GM18867 (cell line): ENCODE measurements at regions not wholly inside any gene's neighbourhood (a gene's known extent, or its start where the extent isn't known, plus 50 kb on each side); places are given as distances from the start of the nearest gene placed in this dataset.
"Not testable (repeated sequence)": the region's sequence is repeated elsewhere in the genome, so short reads cannot be mapped to it uniquely, and the experiment has no call there.

Source experiments
- ATAC-seq: cut with Tn5 transposase; IDR thresholded peaks from one replicate; pipeline ENCODE4 v1.9.1; 2021; ENCODE audit warnings: mild to moderate bottlenecking, moderate library complexity; ENCODE audit not compliant: unreplicated experiment

- no peak for ATAC-seq
These were observed 129.1 kb downstream of the TNFRSF21 start for GRCh38 chr6:47180633-47181032.

- no peak for ATAC-seq
These were observed 130.4 kb downstream of the TNFRSF21 start for GRCh38 chr6:47179286-47179685.

GRCh38 chr6:47175656-47176055 is 133.5 kb upstream of the ADGRF1 start:
- no peak for ATAC-seq

GRCh38 chr6:47174502-47175023 is 132.4 kb upstream of the ADGRF1 start:
- no peak for ATAC-seq

GRCh38 chr6:47174063-47174462 is 131.9 kb upstream of the ADGRF1 start:
- not testable (repeated sequence) for ATAC-seq

- not testable (repeated sequence) for ATAC-seq
These were observed 131.0 kb upstream of the ADGRF1 start for GRCh38 chr6:47173145-47173544.

GRCh38 chr6:47170617-47170947 is 128.4 kb upstream of the ADGRF1 start:
- ATAC-seq, result no peak

GRCh38 chr6:47169785-47170616 is 127.9 kb upstream of the ADGRF1 start:
- no peak for ATAC-seq

- ATAC-seq, result no peak
These were observed 126.0 kb upstream of the ADGRF1 start for GRCh38 chr6:47168180-47168579.

- peak; percentile 86 for ATAC-seq
These were observed 123.8 kb upstream of the ADGRF1 start for GRCh38 chr6:47165918-47166317.

- ATAC-seq, result no peak
These were observed 122.7 kb upstream of the ADGRF1 start for GRCh38 chr6:47164877-47165276.

- peak; percentile 59 for ATAC-seq
These were observed 121.4 kb upstream of the ADGRF1 start for GRCh38 chr6:47163536-47163935.

- no peak for ATAC-seq
These were observed 120.7 kb upstream of the ADGRF1 start for GRCh38 chr6:47162793-47163192.

GRCh38 chr6:47162231-47162630 is 120.1 kb upstream of the ADGRF1 start:
- ATAC-seq, result no peak

- ATAC-seq, result no peak
These were observed 119.1 kb upstream of the ADGRF1 start for GRCh38 chr6:47161176-47161687.

GRCh38 chr6:47160702-47161101 is 118.6 kb upstream of the ADGRF1 start:
- ATAC-seq, result no peak

- ATAC-seq, result no peak
These were observed 117.6 kb upstream of the ADGRF1 start for GRCh38 chr6:47159763-47160162.

GRCh38 chr6:47157653-47158219 is 115.6 kb upstream of the ADGRF1 start:
- no peak for ATAC-seq

- ATAC-seq, result no peak
These were observed 114.9 kb upstream of the ADGRF1 start for GRCh38 chr6:47157063-47157462.

- ATAC-seq, result no peak
These were observed 114.1 kb upstream of the ADGRF1 start for GRCh38 chr6:47156196-47156595.

GRCh38 chr6:47153404-47153755 is 111.2 kb upstream of the ADGRF1 start:
- ATAC-seq, result no peak

GRCh38 chr6:47152666-47153403 is 110.7 kb upstream of the ADGRF1 start:
- no peak for ATAC-seq
